PC-3 (cell line): ENCODE measurements at regions not wholly inside any gene's neighbourhood (a gene's known extent, or its start where the extent isn't known, plus 50 kb on each side); places are given as distances from the start of the nearest gene placed in this dataset.

Source experiments
- CTCF ChIP-seq: fragments of 300-600 bp; sonication (generic); conservative IDR thresholded peaks from 2 replicates; pipeline ENCODE4 v1.5.1; 2017; ENCODE audit warnings: antibody characterized with exemption, low read depth, mild to moderate bottlenecking, low read length
- EZH2 ChIP-seq: fragments of 300-600 bp; sonication (generic); IDR thresholded peaks from one replicate; pipeline ENCODE4 v1.6.1; 2017; ENCODE audit warnings: antibody characterized with exemption, mild to moderate bottlenecking, low read length; ENCODE audit not compliant: unreplicated experiment

GRCh38 chr6:166692723-166693302 is 65.8 kb upstream of the RPS6KA2 start:
- TF ChIP-seq CTCF, result no peak
- TF ChIP-seq EZH2, result no peak
